Caco-2 (cell line): ENCODE measurements at regions not wholly inside any gene's neighbourhood (a gene's known extent, or its start where the extent isn't known, plus 50 kb on each side); places are given as distances from the start of the nearest gene placed in this dataset.
A peak's percentile ranks its signal among the peaks of the same experiment; 100 is the strongest.

Source experiments
- BruUV-seq: library from RNA; stranded (reverse); fragments of 400-500 nt; replicated peaks from 2 replicates; lab custom pipeline; 2021; lab: Mats Ljungman, UMichigan
- CTCF ChIA-PET: fragments of 300-600 bp; sonication (Branson Sonifier 250); formaldehyde crosslinking; loops from one replicate; lab custom pipeline; 2022; ENCODE audit warnings: antibody characterized with exemption; lab: Charles Lee
- POLR2A ChIA-PET: fragments of 300-600 bp; sonication (Branson Sonifier 250); formaldehyde crosslinking; loops from one replicate; lab custom pipeline; 2022; ENCODE audit warnings: antibody characterized with exemption; lab: Charles Lee
- DNase-seq, 2 experiments: peaks; one replicate each; pipeline versions ENCODE4 v3.0.0 to v3.0.0-alpha.2; 2020 to 2022
- H3K27me3 ChIP-seq: replicated peaks from 2 replicates; pipeline ENCODE4 v1.6.0; 2011; ENCODE audit warnings: low read length; ENCODE audit not compliant: control insufficient read depth, insufficient read depth
- H3K36me3 ChIP-seq: 2 replicates; pipeline ENCODE4 v1.5.1; 2011; ENCODE audit warnings: low read length; ENCODE audit not compliant: control insufficient read depth, insufficient read depth
- H3K4me1 ChIP-seq: fragments of 250-450 bp; sonication (Bioruptor Pico); 2 replicates; pipeline ENCODE4 v1.5.1; 2020; ENCODE audit warnings: mild to moderate bottlenecking
- H3K4me3 ChIP-seq: 2 replicates; pipeline ENCODE4 v1.5.1; 2011; ENCODE audit warnings: low read depth, mild to moderate bottlenecking, control low read depth, low read length
- H3K9me3 ChIP-seq: fragments of 250-450 bp; sonication (Bioruptor Pico); 2 replicates; pipeline ENCODE4 v1.5.1; 2020; ENCODE audit warnings: mild to moderate bottlenecking, moderate library complexity
- H3K27ac Mint-ChIP-seq: one replicate; pipeline ENCODE4 v1.8.0; 2022; ENCODE audit warnings: mixed read lengths; ENCODE audit not compliant: unreplicated experiment
- H3K27me3 Mint-ChIP-seq: one replicate; pipeline ENCODE4 v1.8.0; 2022; ENCODE audit warnings: mixed read lengths; ENCODE audit not compliant: insufficient read depth, unreplicated experiment
- H3K36me3 Mint-ChIP-seq: one replicate; pipeline ENCODE4 v1.8.0; 2022; ENCODE audit warnings: mild to moderate bottlenecking, mixed read lengths; ENCODE audit not compliant: insufficient read depth, unreplicated experiment
- H3K4me1 Mint-ChIP-seq: one replicate; pipeline ENCODE4 v1.8.0; 2022; ENCODE audit warnings: low read depth, mixed read lengths; ENCODE audit not compliant: unreplicated experiment
- H3K4me3 Mint-ChIP-seq: one replicate; pipeline ENCODE4 v1.8.0; 2022; ENCODE audit warnings: mild to moderate bottlenecking, moderate library complexity, mixed read lengths; ENCODE audit not compliant: unreplicated experiment
- H3K9me3 Mint-ChIP-seq: one replicate; pipeline ENCODE4 v1.8.0; 2022; ENCODE audit warnings: mixed read lengths; ENCODE audit not compliant: unreplicated experiment
- intact Hi-C: fragments of 100-400 bp; cut with micrococcal nuclease; formaldehyde crosslinking; loops from one replicate; pipeline ENCODE4 v1.10.0; 2022; ENCODE audit not compliant: unreplicated experiment
- TF ChIP-seq, protein P1 (sequence below), 2 experiments: fragments of 200-600 bp in 1 of 2; IDR thresholded peaks; 1 replicate in 1 of 2; 2 replicates in 1 of 2; pipeline versions ENCODE4 v1.5.1 to v1.8.0; 2011 to 2022; ENCODE audit warnings: antibody characterized with exemption in 1 of 2, control low read depth in 1 of 2, inconsistent platforms in 1 of 2, low read depth in 1 of 2, low read length in 1 of 2, mild to moderate bottlenecking in 1 of 2, moderate library complexity in 1 of 2; ENCODE audit not compliant: insufficient read depth in 1 of 2, severe bottlenecking in 1 of 2, unreplicated experiment in 1 of 2

DNA sequence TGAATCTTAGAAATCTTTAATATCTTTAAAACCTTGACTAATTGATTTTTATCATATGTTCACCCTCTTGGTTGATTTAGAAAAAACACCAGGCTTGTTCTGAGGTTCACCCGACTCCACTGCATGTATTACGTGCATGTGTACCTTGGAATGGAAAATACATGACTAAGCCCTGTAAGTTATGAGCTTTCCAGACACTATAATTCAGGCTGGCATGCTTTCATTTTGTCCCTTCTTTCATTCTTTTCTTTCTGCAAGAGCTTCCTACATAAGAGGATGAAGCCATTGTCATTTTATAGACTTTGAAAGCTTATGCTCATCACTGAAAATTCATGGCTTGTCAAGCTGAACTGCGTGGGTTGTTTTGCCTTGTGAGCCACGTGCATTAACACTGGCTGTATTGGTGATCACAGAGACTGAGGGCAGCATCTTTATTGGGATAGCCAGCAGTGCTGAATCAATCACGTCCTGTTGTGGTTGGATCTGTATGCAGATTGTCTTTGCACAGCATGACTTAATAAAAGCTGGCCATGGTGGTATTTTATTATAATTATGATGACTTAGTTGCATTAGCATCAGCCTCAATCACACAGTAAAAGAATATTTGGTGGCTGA is 141.9 kb downstream of the SLIT2 start:
- TF ChIP-seq, protein P1, sequence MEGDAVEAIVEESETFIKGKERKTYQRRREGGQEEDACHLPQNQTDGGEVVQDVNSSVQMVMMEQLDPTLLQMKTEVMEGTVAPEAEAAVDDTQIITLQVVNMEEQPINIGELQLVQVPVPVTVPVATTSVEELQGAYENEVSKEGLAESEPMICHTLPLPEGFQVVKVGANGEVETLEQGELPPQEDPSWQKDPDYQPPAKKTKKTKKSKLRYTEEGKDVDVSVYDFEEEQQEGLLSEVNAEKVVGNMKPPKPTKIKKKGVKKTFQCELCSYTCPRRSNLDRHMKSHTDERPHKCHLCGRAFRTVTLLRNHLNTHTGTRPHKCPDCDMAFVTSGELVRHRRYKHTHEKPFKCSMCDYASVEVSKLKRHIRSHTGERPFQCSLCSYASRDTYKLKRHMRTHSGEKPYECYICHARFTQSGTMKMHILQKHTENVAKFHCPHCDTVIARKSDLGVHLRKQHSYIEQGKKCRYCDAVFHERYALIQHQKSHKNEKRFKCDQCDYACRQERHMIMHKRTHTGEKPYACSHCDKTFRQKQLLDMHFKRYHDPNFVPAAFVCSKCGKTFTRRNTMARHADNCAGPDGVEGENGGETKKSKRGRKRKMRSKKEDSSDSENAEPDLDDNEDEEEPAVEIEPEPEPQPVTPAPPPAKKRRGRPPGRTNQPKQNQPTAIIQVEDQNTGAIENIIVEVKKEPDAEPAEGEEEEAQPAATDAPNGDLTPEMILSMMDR (IDR thresholded peaks at IDR 0.05; ENCODE audit: insufficient read depth in 1 of 2, low read depth in 1 of 2, low read length in 1 of 2, severe bottlenecking in 1 of 2, unreplicated experiment in 1 of 2): no peak
- H3K9me3 ChIP-seq: no peaks in the 10 kb centered on the region
- Mint-ChIP-seq H3K36me3 (no peaks in the 10 kb centered on the region), H3K9me3 (no peaks in the 10 kb centered on the region), H3K27me3 (peaks cover 8% of the 10 kb centered on the region), H3K4me1 (no peaks in the 10 kb centered on the region), H3K27ac (no peak overlapping the region), H3K4me3 (no peak overlapping the region)
- no peak for DNase-seq
- no peaks in the 10 kb centered on the region for H3K4me1 ChIP-seq
- intact Hi-C loops: no loop called here
- no peaks in the 10 kb centered on the region for H3K27me3 ChIP-seq
- ChIA-PET CTCF (no interaction called here), POLR2A (no interaction called here)
- BruUV-seq: no TSS peak
- H3K4me3 ChIP-seq: no peak overlapping the region
- no peaks in the 10 kb centered on the region for H3K36me3 ChIP-seq

DNA sequence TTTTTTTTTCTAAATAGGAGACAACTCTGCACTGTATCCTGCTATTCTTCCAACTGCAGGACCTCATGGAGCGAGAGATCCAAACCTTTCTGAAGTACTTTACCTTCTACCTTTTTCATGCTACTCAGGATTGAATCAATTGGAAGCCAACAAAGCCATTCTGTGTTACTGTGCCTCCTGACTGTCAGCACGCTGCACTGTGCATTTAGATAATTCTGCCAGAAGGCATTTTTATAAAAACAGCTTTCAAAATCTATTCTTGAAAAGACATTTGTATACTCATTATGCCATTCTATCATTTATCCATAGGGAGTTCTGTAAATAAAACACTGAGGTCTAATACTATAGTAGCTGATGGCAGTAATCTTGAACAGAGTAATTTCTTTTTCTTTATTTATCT is 142.8 kb downstream of the SLIT2 start:
- H3K27me3 ChIP-seq: no peaks in the 10 kb centered on the region
- ChIA-PET POLR2A (no interaction called here), CTCF (no interaction called here)
- Mint-ChIP-seq H3K4me3 (no peak overlapping the region), H3K4me1 (no peaks in the 10 kb centered on the region), H3K27ac (no peak overlapping the region), H3K36me3 (no peaks in the 10 kb centered on the region), H3K27me3 (peaks cover 8% of the 10 kb centered on the region), H3K9me3 (no peaks in the 10 kb centered on the region)
- no peaks in the 10 kb centered on the region for H3K4me1 ChIP-seq
- no peak for DNase-seq
- intact Hi-C loops: no loop called here
- H3K4me3 ChIP-seq: no peak overlapping the region
- H3K9me3 ChIP-seq: no peaks in the 10 kb centered on the region
- TF ChIP-seq, protein P1 (IDR thresholded peaks at IDR 0.05; ENCODE audit: insufficient read depth in 1 of 2, low read depth in 1 of 2, low read length in 1 of 2, severe bottlenecking in 1 of 2, unreplicated experiment in 1 of 2): no peak
- no peaks in the 10 kb centered on the region for H3K36me3 ChIP-seq
- no TSS peak for BruUV-seq

DNA sequence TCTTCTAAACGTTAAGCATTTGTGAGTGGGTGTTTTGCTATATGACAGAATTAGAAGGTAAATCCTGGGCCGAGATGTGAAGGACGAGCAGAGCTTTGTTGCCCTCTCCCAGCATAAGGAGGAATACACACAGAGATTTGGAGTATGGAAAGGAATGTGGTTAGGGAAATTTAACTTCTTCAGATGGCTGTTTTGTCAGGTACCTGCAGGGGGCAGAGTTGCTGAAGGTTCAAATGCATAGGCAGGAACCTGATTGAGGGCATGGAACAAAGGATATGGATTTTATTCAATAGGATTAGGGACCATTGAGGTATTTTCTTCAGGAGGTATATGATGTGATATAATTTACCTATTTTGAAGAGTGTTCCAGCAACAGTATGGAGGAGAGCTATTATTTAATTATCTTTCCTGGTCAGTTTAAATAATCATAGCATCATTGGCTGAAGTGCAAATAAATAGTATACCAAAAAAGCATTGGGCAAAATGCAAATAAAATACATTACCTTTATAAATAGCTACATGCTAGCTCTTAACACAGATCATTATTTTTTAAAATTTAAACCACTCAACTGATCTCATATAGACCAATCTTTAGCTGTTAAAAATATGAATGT is 143.6 kb downstream of the SLIT2 start:
- no peaks in the 10 kb centered on the region for H3K36me3 Mint-ChIP-seq
- no peaks in the 10 kb centered on the region for H3K4me1 Mint-ChIP-seq

More for the DNA sequence above, 143.6 kb downstream of the SLIT2 start:
- Histone ChIP-seq H3K36me3 (no peaks in the 10 kb centered on the region), H3K9me3 (no peaks in the 10 kb centered on the region), H3K4me3 (no peak overlapping the region), H3K4me1 (no peaks in the 10 kb centered on the region), H3K27me3 (no peaks in the 10 kb centered on the region)
- Mint-ChIP-seq H3K27me3 (peaks cover 12% of the 10 kb centered on the region), H3K27ac (no peak overlapping the region), H3K9me3 (no peaks in the 10 kb centered on the region), H3K4me3 (no peak overlapping the region)
- POLR2A ChIA-PET: no interaction called here
- intact Hi-C loops: no loop called here
- CTCF ChIA-PET: no interaction called here
- TF ChIP-seq, protein P1 (IDR thresholded peaks at IDR 0.05; ENCODE audit: insufficient read depth in 1 of 2, low read depth in 1 of 2, low read length in 1 of 2, severe bottlenecking in 1 of 2, unreplicated experiment in 1 of 2): peak; percentile 30 to 48
- DNase-seq: peak; percentile 40 to 55
- BruUV-seq: no TSS peak
